ENCODE measurements at regions not wholly inside any gene's neighbourhood (a gene's known extent, or its start where the extent isn't known, plus 50 kb on each side); places are given as distances from the start of the nearest gene placed in this dataset.
"Not testable (repeated sequence)": the region's sequence is repeated elsewhere in the genome, so short reads cannot be mapped to it uniquely, and the experiment has no call there.

- no peak for DNase-seq
These were observed 53.2 kb upstream of the SH3BP4 start for GRCh38 chr2:234898534-234899053.

DNA sequence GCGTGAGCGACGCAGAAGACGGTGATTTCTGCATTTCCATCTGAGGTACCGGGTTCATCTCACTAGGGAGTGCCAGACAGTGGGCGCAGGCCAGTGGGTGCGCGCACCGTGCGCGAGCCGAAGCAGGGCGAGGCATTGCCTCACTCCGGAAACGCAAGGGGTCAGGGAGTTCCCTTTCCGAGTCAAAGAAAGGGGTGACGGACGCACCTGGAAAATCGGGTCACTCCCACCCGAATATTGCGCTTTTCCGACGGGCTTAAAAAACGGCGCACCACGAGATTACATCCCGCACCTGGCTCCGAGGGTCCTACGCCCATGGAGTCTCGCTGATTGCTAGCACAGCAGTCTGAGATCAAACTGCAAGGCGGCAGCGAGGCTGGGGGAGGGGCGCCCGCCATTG, 63.4 kb upstream of the SH3BP4 start:
- DNase-seq, result not testable (repeated sequence)

DNA sequence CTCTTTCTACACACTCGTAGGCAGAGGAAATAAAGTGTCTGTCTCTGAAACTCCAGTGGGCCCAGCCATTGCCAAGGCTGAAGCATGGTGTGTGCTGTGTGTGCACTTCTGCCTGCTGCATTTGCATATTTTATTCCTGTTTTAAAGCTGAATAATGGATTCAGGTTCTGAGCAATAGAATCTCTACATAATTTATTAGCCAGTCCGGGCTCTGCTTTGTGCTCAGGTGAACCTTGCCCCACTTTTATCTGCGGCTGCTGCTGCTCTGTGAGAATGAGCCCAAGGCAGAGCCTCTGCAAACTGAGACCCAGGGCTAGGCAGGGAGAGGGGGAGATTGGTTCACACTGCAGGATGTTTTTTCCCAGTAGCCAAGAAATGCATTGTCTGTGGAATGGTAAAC, 64.6 kb upstream of the SH3BP4 start:
- no peak for DNase-seq

- no peak for DNase-seq
These were observed 65.9 kb upstream of the SH3BP4 start for GRCh38 chr2:234885886-234886285.

- no peak for DNase-seq
These were observed 66.7 kb upstream of the SH3BP4 start for GRCh38 chr2:234885118-234885517.

DNA sequence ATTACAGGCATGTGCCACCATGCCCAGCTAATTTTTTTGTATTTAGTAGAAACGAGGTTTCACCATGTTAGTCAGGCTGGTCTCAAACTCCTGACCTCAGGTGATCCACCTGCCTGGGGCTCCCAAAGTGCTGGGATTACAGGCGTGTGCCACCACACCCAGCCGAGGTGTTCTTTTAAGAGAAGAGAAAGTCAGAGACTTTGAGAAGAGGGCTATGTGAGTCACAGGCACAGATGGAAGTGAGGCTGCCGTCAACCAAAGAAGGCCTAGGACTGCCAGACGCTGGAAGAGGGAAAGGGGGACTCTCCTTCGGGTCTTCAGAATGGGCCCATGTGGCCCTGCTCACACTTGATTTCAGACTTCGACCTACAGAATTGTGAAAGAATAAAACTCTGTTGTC, 67.2 kb upstream of the SH3BP4 start:
- no peak for DNase-seq

GRCh38 chr2:234881413-234882241, 70.2 kb upstream of the SH3BP4 start:
- DNase-seq, result peak; percentile 88

- DNase-seq, result no peak
These were observed 71.1 kb upstream of the SH3BP4 start for GRCh38 chr2:234880551-234881211.

DNA sequence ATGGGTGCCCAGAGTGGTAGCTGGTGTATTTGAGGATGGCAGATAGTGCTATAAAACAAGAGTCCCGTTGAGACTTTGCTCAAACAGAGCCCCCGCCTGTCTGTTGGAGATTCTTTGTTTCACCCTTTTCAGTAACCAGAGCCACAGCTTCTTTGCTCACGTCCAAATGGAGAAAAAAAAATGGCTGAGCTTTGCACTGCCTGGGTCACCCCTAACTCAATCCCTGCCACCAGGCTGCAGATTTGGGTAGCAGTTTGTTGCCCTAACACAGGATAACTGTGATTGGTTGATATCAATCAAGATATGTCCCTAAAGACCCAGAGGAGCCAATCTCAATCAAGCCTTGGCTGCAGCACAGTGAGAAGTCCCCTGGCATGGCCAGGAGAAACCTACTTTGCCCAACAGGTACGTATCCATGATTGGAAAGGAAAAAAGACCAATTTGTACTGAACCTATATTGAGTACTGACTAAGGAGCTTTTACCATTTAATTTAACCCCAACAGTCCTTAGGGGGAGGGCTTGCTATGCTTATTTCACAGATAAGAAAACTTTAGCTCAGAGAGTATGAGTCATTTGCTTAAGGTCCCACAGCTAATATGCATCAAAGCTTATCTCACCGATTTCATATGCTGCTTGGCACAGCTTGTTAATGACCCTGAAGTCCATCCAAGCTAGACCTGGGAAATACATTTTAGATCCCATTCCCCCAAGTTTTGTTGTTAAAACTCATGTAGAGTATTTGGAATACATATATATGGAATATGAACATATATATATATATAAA, 72.0 kb upstream of the SH3BP4 start:
- DNase-seq, result no peak

- not testable (repeated sequence) for DNase-seq
These were observed 75.2 kb upstream of the SH3BP4 start for GRCh38 chr2:234876621-234877020.

GRCh38 chr2:234874347-234875046, 77.3 kb upstream of the SH3BP4 start:
- DNase-seq, result no peak

GRCh38 chr2:234873828-234874173, 78.0 kb upstream of the SH3BP4 start:
- no peak for DNase-seq

DNA sequence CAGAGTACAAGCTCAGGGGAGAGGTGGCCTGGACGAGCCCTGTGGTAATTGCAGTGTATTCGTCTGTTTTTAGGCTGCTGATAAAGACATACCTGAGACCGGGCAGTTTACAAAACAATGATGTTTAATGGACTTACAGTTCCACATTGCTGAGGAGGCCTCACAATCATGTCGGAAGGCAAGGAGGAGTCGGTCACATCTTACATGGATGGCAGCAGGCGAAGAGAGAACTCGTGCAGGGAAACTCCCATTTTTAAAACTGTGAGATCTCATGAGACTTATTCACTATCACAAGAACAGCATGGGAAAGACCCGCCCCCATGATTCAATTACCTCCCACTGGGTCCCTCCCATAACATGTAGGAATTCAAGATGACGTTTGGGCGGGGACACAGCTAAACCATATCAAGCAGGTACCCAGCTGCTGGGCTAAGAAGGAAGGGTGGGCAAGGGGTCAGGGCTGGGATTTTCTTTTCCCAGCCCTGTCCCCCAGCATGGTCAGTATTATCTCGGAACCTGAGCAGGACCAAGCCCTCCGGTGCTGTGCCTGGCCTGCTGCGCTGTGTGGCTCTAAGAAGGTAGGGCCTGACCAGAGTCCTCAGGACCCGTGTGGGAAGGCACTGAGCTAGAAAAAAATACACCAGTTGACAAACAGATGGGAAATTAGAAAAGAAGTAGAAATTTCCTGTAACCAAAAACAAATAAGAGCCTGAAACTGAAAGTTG, 78.6 kb upstream of the SH3BP4 start:
- no peak for DNase-seq

- DNase-seq, result no peak
These were observed 81.8 kb upstream of the SH3BP4 start for GRCh38 chr2:234869969-234870368.

DNA sequence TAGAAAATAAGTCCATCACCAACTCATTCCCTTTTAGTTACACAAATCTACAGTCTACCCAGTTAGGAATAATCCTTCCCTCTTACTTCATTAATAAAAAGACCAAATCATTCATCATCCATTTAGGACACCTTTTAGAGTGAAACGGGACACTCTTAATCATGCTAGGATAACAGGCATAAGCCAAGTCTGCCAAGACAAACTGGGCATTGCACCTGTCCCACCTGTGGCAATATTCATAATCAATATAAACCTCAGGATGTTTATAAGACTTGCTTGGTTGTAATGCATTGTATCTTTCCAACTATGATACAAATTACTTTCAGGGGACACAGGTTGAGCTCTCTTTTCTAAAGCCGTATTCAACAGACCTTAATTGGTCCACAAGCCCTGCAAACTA, 82.7 kb upstream of the SH3BP4 start:
- no peak for DNase-seq

- DNase-seq, result no peak
These were observed 83.9 kb upstream of the SH3BP4 start for GRCh38 chr2:234867882-234868285.

DNA sequence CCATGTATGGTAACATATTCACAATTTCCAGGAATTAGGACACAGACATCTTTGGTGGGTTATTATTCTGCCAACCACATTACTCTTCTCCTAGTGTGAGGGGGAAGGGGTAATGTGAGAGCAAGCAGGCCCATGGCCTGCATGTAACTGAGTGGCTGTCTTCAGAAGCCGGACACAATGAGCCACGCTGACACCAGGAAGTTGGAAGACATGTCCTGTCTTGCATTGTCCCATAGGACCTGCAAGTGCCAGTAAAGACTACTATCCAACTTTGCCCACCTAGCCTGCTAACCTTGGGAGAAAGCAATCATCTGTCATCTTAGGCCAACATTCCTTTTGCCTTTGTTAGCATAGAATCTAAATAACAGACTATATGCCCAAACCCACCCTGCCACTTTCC, 86.2 kb upstream of the SH3BP4 start:
- no peak for DNase-seq

DNA sequence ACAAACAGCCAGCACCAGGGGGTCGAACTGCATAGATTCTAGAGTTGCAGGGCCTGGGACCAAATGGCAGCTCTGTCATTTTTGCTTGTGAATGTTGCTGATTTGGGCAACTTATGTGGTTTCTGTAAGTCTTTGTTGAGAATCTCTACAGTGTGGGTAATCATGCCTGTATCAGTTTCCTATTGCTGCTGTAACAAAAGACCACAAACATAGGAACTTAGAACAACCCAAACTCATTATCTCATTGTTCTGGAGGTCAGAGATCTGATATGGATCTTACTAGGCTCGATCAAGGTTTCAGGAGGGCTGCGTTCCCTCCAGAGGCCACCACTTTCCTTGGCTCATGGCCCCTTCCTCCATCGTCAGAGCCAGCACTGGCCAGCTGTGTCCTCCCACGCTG, 86.8 kb upstream of the SH3BP4 start:
- no peak for DNase-seq

- no peak for DNase-seq
These were observed 87.3 kb upstream of the SH3BP4 start for GRCh38 chr2:234864506-234864905.

DNA sequence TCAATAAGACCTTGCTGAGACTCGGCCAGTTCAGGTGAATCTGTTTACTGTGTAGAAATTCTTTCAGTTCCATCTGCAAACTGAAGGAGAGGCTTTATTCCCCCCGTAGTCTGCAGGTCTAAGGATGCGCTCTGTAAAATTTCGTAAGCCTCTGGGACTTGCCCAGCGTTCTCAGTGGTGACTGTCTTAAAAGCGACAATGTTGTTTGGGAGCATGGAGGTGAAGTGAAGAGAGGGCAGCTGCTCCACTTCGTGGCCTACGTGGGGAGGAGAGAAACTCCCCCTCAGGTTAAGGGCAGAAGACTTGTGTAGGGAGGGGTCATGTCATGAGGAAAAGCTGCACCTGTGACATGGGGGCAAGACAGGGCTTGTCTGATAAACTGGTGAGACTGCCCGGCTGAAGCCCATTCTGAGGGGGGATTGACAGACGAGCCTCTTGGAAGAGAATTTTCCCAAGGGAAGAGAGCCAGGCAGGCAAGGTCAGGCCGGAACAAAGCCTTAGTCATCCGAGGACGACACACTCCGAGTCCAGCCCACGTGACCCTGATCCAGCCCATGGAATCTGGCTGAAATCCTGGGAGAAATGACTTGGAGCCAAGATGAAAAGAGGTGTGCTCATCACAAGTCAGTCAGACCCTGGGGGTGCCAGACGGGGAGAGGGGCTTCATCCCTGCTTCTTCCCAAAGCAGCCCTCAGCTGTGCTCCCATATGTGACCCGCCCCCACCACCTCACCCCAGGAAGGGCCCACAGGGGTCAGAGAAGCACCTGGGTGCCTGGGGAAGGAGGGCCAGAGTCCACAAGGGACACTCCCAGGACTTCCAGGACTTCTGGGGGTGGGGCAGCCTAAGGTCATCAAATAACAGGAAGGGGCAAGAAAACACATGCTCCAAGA, 88.5 kb upstream of the SH3BP4 start:
- DNase-seq, result no peak
